H9 (cell line): ENCODE measurements at regions not wholly inside any gene's neighbourhood (a gene's known extent, or its start where the extent isn't known, plus 50 kb on each side); places are given as distances from the start of the nearest gene placed in this dataset.
"Not testable (repeated sequence)": the region's sequence is repeated elsewhere in the genome, so short reads cannot be mapped to it uniquely, and the experiment has no call there.

ENCODE experiments used
- DNase-seq: peaks from one replicate; pipeline ENCODE4 v3.0.0-alpha.2; 2017
- H2AFZ ChIP-seq: one replicate; pipeline ENCODE4 v1.6.1; 2013; ENCODE audit warnings: mild to moderate bottlenecking, low read length, control low read depth, moderate library complexity
- H2AK5ac ChIP-seq: 2 replicates; pipeline ENCODE4 v1.6.1; 2013; ENCODE audit warnings: low read length, control low read depth, mixed read lengths; ENCODE audit not compliant: insufficient read length
- H2BK120ac ChIP-seq: one replicate; pipeline ENCODE4 v1.6.1; 2013; ENCODE audit warnings: low read depth, mild to moderate bottlenecking, low read length, control low read depth, inconsistent platforms; ENCODE audit not compliant: poor library complexity, severe bottlenecking
- H2BK12ac ChIP-seq: 2 replicates; pipeline ENCODE4 v1.6.1; 2013; ENCODE audit warnings: low read length, control low read depth, mixed read lengths, low read depth; ENCODE audit not compliant: insufficient read length
- H2BK15ac ChIP-seq: 2 replicates; pipeline ENCODE4 v1.6.1; 2013; ENCODE audit warnings: low read depth, low read length, control low read depth
- H2BK20ac ChIP-seq: one replicate; pipeline ENCODE4 v1.6.1; 2013; ENCODE audit warnings: low read depth, mild to moderate bottlenecking, low read length, control low read depth, inconsistent platforms; ENCODE audit not compliant: poor library complexity, severe bottlenecking
- H2BK5ac ChIP-seq: 2 replicates; pipeline ENCODE4 v1.6.1; 2013; ENCODE audit warnings: low read length, control low read depth, mixed read lengths; ENCODE audit not compliant: insufficient read length
- H3K14ac ChIP-seq: 2 replicates; pipeline ENCODE4 v1.6.1; 2013; ENCODE audit warnings: low read length, control low read depth; ENCODE audit not compliant: insufficient read depth
- H3K18ac ChIP-seq: 2 replicates; pipeline ENCODE4 v1.6.1; 2013; ENCODE audit warnings: low read depth, mild to moderate bottlenecking, mixed read lengths, low read length, control low read depth; ENCODE audit not compliant: insufficient read length
- H3K23ac ChIP-seq: 2 replicates; pipeline ENCODE4 v1.6.1; 2013; ENCODE audit warnings: low read length, control low read depth, mixed read lengths, low read depth; ENCODE audit not compliant: insufficient read length
- H3K23me2 ChIP-seq: 2 replicates; pipeline ENCODE4 v1.6.1; 2013; ENCODE audit warnings: low read depth, mild to moderate bottlenecking, mixed read lengths, low read length, control low read depth; ENCODE audit not compliant: insufficient read length, poor library complexity, severe bottlenecking
- H3K27ac ChIP-seq: 2 replicates; pipeline ENCODE4 v1.5.1; 2013; ENCODE audit warnings: low read length, control low read depth, mixed read lengths, low read depth; ENCODE audit not compliant: insufficient read length
- H3K27me3 ChIP-seq: 2 replicates; pipeline ENCODE4 v1.6.1; 2013; ENCODE audit warnings: low read length, control low read depth, inconsistent platforms; ENCODE audit not compliant: insufficient read depth
- H3K4ac ChIP-seq: 2 replicates; pipeline ENCODE4 v1.6.1; 2013; ENCODE audit warnings: low read depth, mild to moderate bottlenecking, control low read depth, inconsistent platforms, low read length, moderate library complexity
- H3K4me1 ChIP-seq: 2 replicates; pipeline ENCODE4 v1.6.1; 2013; ENCODE audit warnings: low read length, control low read depth, inconsistent platforms; ENCODE audit not compliant: insufficient read depth
- H3K4me2 ChIP-seq: 2 replicates; pipeline ENCODE4 v1.6.1; 2013; ENCODE audit warnings: low read length, control low read depth, mixed read lengths; ENCODE audit not compliant: insufficient read length, insufficient read depth
- H3K56ac ChIP-seq: 2 replicates; pipeline ENCODE4 v1.6.1; 2013; ENCODE audit warnings: low read depth, mild to moderate bottlenecking, mixed read lengths, low read length, control low read depth; ENCODE audit not compliant: insufficient read length
- H3K79me1 ChIP-seq: 2 replicates; pipeline ENCODE4 v1.6.1; 2013; ENCODE audit warnings: low read depth, mild to moderate bottlenecking, moderate library complexity, low read length, control low read depth, inconsistent platforms; ENCODE audit not compliant: insufficient read depth, poor library complexity, severe bottlenecking
- H3K79me2 ChIP-seq: 2 replicates; pipeline ENCODE4 v1.6.1; 2013; ENCODE audit warnings: low read length, control low read depth, inconsistent platforms; ENCODE audit not compliant: insufficient read depth
- H3K9ac ChIP-seq: 2 replicates; pipeline ENCODE4 v1.6.1; 2013; ENCODE audit warnings: low read length, control low read depth, mixed read lengths; ENCODE audit not compliant: insufficient read length; ENCODE audit errors: extremely low read depth
- H3K9me3 ChIP-seq: one replicate; pipeline ENCODE4 v1.6.1; 2013; ENCODE audit warnings: low read depth, low read length, inconsistent platforms; ENCODE audit not compliant: control insufficient read depth
- H3T11ph ChIP-seq: one replicate; pipeline ENCODE4 v1.6.1; 2013; ENCODE audit warnings: mild to moderate bottlenecking, low read length, control low read depth, inconsistent platforms
- H4K20me1 ChIP-seq: one replicate; pipeline ENCODE4 v1.6.1; 2013; ENCODE audit not compliant: control insufficient read depth, insufficient read length, insufficient read depth
- H4K5ac ChIP-seq: 2 replicates; pipeline ENCODE4 v1.6.1; 2013; ENCODE audit warnings: low read depth, mild to moderate bottlenecking, mixed read lengths, low read length, control low read depth; ENCODE audit not compliant: insufficient read length
- H4K8ac ChIP-seq: replicated peaks from 2 replicates; pipeline ENCODE4 v1.6.1; 2013; ENCODE audit warnings: low read length, control low read depth, mixed read lengths, low read depth; ENCODE audit not compliant: insufficient read length
- H4K91ac ChIP-seq: 2 replicates; pipeline ENCODE4 v1.6.1; 2013; ENCODE audit warnings: low read depth, mild to moderate bottlenecking, moderate library complexity, mixed read lengths, low read length, control low read depth; ENCODE audit not compliant: insufficient read length
- H3K27ac Mint-ChIP-seq, 3 experiments: 2 replicates in 2 of 3; 3 replicates in 1 of 3; pipeline ENCODE4 v1.8.0; 2020 to 2021; ENCODE audit warnings: mixed read lengths in 3 of 3, mild to moderate bottlenecking in 1 of 3, moderate library complexity in 1 of 3
- H3K27me3 Mint-ChIP-seq: 2 replicates; pipeline ENCODE4 v1.8.0; 2021; ENCODE audit warnings: low read depth, mild to moderate bottlenecking, moderate library complexity, mixed read lengths
- H3K36me3 Mint-ChIP-seq, 3 experiments: 2 replicates in 2 of 3; 3 replicates in 1 of 3; pipeline ENCODE4 v1.8.0; 2020 to 2021; ENCODE audit warnings: low read depth in 3 of 3, mixed read lengths in 3 of 3; ENCODE audit not compliant: insufficient read depth in 1 of 3
- H3K4me1 Mint-ChIP-seq, 2 experiments: 2 replicates each; pipeline ENCODE4 v1.8.0; 2020; ENCODE audit warnings: mixed read lengths in 2 of 2
- H3K4me3 Mint-ChIP-seq, 2 experiments: 2 replicates in 1 of 2; 3 replicates in 1 of 2; pipeline ENCODE4 v1.8.0; 2020 to 2021; ENCODE audit warnings: mild to moderate bottlenecking in 2 of 2, mixed read lengths in 2 of 2, moderate library complexity in 1 of 2
- H3K9me3 Mint-ChIP-seq, 2 experiments: 2 replicates in 1 of 2; 3 replicates in 1 of 2; pipeline ENCODE4 v1.8.0; 2020; ENCODE audit warnings: mild to moderate bottlenecking in 2 of 2, mixed read lengths in 2 of 2, moderate library complexity in 1 of 2
- WGBS: extraction: QIAGEN DNeasy Blood & Tissue Kit; methylation state at CpG from one replicate; pipeline ENCODE4 v1.1.7; 2013; ENCODE audit warnings: missing lambda C conversion rate, low lambda C conversion rate, mixed read lengths; ENCODE audit not compliant: insufficient read length; ENCODE audit errors: extremely low coverage; 5-methylcytosine and 5-hydroxymethylcytosine counted together
- TF ChIP-seq, protein P1 (sequence below): fragments of 200-600 bp; sonication (generic); conservative IDR thresholded peaks from 3 replicates; pipeline ENCODE4 v1.8.0; 2021; ENCODE audit warnings: antibody characterized with exemption, mild to moderate bottlenecking

DNA sequence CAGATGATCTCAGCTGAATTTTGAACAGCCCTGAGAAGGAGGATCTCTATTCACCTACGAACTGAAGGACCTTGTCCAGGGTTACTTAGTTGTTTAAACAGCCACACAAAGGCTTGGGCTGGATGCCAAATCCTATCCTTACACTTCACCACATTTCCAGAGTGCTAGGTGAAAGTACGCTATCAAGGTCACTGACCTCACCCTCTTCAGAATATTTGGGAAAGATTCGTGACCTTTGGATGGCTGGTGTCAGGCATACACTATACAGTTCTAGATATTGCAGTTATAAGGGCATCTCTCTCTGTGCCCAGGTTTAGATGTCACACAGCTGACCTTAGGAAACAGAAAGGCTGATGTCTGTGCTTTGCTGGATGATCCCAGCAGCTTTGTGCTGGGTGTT is 61.2 kb upstream of the ABLIM1 start:
- no peaks in the 10 kb centered on the region for H3K79me1 ChIP-seq
- H3K23ac ChIP-seq, result no peak overlapping the region
- H2BK12ac ChIP-seq, result no peak overlapping the region
- no peaks in the 10 kb centered on the region for H3K27me3 ChIP-seq
- H3K9ac ChIP-seq, result no peak overlapping the region
- no peak overlapping the region for H3K4me2 ChIP-seq
- Mint-ChIP-seq H3K4me3 (no peak overlapping the region), H3K27me3 (no peaks in the 10 kb centered on the region), H3K27ac (no peak overlapping the region; a peak in 1 of 7 replicates), H3K36me3 (no peaks in the 10 kb centered on the region), H3K9me3 (no peaks in the 10 kb centered on the region), H3K4me1 (peaks cover 10 to 16% of the 10 kb centered on the region in 2 experiments)
- H4K5ac ChIP-seq, result no peak overlapping the region
- no peak overlapping the region for H4K8ac ChIP-seq
- no peak overlapping the region for H2BK15ac ChIP-seq
- no peak overlapping the region for H3T11ph ChIP-seq
- no peak overlapping the region for H3K56ac ChIP-seq
- no peak overlapping the region for H2AK5ac ChIP-seq
- no peak overlapping the region for H4K91ac ChIP-seq
- no peaks in the 10 kb centered on the region for H3K79me2 ChIP-seq
- no peak overlapping the region for H3K18ac ChIP-seq
- no peaks in the 10 kb centered on the region for H3K23me2 ChIP-seq
- no peak overlapping the region for H3K4ac ChIP-seq
- no peak overlapping the region for H2BK120ac ChIP-seq
- no CpG with 5 or more reads among the region's 3 CpGs for WGBS
- no peaks in the 10 kb centered on the region for H3K9me3 ChIP-seq
- H2AFZ ChIP-seq, result no peak overlapping the region
- H3K27ac ChIP-seq, result no peak overlapping the region
- no peak overlapping the region for H2BK20ac ChIP-seq
- peaks cover 2% of the 10 kb centered on the region; the same call in 1 of the 2 replicates for H3K4me1 ChIP-seq
- TF ChIP-seq, protein P1, sequence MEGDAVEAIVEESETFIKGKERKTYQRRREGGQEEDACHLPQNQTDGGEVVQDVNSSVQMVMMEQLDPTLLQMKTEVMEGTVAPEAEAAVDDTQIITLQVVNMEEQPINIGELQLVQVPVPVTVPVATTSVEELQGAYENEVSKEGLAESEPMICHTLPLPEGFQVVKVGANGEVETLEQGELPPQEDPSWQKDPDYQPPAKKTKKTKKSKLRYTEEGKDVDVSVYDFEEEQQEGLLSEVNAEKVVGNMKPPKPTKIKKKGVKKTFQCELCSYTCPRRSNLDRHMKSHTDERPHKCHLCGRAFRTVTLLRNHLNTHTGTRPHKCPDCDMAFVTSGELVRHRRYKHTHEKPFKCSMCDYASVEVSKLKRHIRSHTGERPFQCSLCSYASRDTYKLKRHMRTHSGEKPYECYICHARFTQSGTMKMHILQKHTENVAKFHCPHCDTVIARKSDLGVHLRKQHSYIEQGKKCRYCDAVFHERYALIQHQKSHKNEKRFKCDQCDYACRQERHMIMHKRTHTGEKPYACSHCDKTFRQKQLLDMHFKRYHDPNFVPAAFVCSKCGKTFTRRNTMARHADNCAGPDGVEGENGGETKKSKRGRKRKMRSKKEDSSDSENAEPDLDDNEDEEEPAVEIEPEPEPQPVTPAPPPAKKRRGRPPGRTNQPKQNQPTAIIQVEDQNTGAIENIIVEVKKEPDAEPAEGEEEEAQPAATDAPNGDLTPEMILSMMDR, result no peak
- no peaks in the 10 kb centered on the region for H4K20me1 ChIP-seq
- no peak overlapping the region for H3K14ac ChIP-seq
- no peak overlapping the region for H2BK5ac ChIP-seq
- DNase-seq, result no peak

GRCh38 chr10:114720023-114720422 is 61.9 kb upstream of the ABLIM1 start:
- H2BK12ac ChIP-seq, H2BK120ac ChIP-seq, H2BK15ac ChIP-seq, DNase-seq, H3K4ac ChIP-seq, H3K9me3 ChIP-seq, H3K36me3 Mint-ChIP-seq, H3K27me3 Mint-ChIP-seq, H2AFZ ChIP-seq, H2BK5ac ChIP-seq, H2BK20ac ChIP-seq, H3K27ac ChIP-seq, H3K23me2 ChIP-seq, H3K9me3 Mint-ChIP-seq, H3K23ac ChIP-seq, H3K27ac Mint-ChIP-seq, H4K5ac ChIP-seq, H3K14ac ChIP-seq, H3K79me2 ChIP-seq, H3T11ph ChIP-seq, H3K27me3 ChIP-seq, H3K4me1 Mint-ChIP-seq, H4K8ac ChIP-seq, H2AK5ac ChIP-seq, H3K9ac ChIP-seq, H3K56ac ChIP-seq, H3K4me2 ChIP-seq, H3K4me1 ChIP-seq, H4K20me1 ChIP-seq, H3K79me1 ChIP-seq, H3K4me3 Mint-ChIP-seq, H4K91ac ChIP-seq, H3K18ac ChIP-seq: not testable (repeated sequence)
- WGBS, result no CpG with 5 or more reads among the region's 1 CpG
